GM12875 (cell line): ENCODE measurements at regions not wholly inside any gene's neighbourhood (a gene's known extent, or its start where the extent isn't known, plus 50 kb on each side); places are given as distances from the start of the nearest gene placed in this dataset.

Experiments used
- H3K4me3 ChIP-seq: one replicate; pipeline ENCODE4 v1.5.1; 2011; ENCODE audit warnings: low read depth, low read length, control low read depth
- CTCF ChIP-seq: IDR thresholded peaks from 2 replicates; pipeline ENCODE4 v1.5.1; 2011; ENCODE audit warnings: low read depth, mild to moderate bottlenecking, control low read depth, inconsistent platforms, low read length, moderate library complexity, borderline replicate concordance; ENCODE audit not compliant: insufficient read depth

DNA sequence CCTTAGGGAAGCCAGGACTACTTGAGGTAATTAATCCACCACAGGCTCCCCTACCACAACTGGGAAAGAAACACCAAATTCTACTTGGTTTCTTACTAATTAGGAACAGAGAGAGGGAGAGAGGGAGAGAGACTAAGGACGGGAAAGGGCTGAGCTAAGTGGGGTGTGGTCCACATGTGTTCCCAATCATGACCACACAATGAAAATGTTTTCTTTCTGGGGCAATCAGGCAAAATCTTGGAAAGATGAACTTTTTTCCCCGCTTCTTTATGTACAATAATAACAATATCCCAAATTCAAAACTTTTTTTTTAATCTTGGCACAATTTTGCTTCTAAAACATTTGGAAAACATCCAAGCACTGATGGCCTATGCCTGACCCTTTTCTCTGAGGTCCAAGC, 734.4 kb downstream of the MAFB start:
- TF ChIP-seq CTCF = no peak
- H3K4me3 ChIP-seq = no peak overlapping the region

DNA sequence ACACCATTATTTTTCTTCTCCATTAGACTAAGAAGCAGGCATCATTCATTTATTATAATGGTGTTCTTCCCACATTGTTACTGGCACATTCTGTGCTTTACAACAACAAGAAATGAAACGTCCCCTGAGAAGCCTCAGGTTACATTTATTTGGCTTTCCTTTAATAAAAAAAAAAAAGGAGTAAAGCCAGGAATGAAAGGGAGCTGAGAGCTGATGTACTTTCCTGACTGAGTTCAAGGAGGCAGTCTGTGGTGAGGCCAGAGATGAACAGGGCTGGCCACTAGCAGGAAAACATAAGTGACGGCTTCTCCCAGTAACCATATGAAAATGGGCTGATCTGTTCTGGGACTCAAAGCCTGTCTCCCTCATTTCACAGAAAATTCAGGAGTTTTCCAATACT, 742.1 kb downstream of the MAFB start:
- TF ChIP-seq CTCF = no peak
- no peak overlapping the region for H3K4me3 ChIP-seq

DNA sequence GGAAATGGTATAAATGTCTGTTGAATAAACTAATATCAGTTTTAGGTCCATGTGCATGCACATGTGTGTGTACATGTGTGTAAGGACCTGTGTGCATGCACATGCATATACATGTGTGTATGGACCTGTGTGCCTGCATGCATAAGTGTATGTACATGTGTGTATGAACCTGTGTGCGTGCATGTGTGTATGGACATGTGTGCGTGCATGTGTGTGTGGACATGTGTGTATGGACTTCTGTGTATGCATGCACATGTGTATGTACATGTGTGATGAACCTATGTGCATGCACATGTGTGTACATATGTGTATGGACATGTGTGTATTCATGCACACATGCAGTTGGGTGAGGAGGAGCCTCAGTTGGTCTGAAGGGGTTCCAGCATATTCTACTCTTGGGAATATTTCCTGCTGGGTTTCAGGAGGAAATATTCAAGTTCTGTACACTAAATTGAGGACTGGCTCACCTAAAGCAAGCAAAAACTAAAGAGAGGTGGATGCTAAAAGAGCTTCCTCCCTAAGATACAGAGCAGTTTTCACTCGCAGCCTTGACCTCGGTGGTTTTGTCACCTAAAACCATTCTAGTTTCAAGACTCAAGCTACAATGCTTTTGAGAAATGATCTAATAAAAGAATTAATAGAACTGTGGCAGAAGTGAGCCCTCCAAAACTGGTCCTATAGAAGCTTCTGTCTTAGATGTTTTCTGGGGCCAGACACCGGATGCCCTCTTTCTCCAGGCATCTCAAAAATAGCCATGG, 742.8 kb downstream of the MAFB start:
- no peak overlapping the region for H3K4me3 ChIP-seq

DNA sequence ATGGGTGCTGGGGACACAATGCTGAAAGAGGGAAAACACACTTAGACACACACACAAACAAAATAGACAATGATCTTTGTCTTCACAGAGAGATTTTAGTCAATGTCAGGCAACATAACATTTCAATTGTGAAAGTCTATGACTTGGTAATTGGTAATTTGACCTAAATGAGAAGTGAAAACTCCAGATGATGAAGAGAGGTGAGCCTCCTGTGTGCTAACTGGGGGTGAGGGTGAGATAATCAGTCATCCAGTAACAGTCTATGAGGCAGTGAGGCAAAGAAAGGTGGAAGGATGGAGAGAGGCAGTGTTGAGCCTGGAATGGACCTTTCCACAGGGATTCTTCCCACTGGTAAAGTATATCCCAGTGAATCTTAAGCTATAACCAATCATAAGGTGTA, 744.2 kb downstream of the MAFB start:
- TF ChIP-seq CTCF = no peak
- H3K4me3 ChIP-seq = no peak overlapping the region

More for the DNA sequence above, 742.8 kb downstream of the MAFB start:
- no peak for TF ChIP-seq CTCF

DNA sequence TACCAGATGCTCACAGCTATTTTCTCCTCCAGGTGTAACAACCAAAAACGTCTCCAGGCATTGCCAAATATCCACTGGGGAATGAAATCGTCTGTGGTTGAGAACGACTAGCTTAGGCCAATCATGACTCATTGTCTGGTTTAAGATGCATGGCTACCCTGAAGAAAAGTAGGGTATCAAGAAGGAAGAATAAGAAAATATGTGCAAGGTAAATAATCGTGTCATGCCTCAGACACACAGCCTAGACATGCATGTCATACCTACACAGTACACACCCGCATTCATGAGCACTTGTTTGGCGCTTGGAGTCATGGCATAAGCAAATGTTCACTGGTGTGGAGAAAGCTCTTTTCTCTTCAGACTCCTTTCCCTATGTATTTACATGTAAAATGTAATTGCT, 745.7 kb downstream of the MAFB start:
- TF ChIP-seq CTCF = no peak
- no peak overlapping the region for H3K4me3 ChIP-seq

DNA sequence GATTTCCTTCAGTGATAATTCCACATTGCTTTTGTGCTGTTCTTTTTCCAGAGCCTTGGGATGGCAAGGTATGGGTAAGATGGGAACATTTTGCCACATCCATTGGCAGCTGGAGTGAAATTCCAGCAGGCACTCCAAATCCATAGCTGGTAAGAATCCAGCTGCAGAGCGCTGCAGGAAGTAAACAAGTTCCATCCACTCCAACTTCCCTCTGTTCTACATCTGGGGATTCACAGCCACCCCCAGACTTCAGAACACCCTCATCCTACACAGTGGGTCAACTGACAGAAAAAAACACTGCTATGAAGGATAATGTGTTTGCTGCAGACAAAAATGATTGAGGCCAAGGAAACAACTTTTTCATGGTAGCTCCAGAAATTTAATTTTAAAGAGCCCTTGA, 747.8 kb downstream of the MAFB start:
- no peak overlapping the region for H3K4me3 ChIP-seq
- no peak for TF ChIP-seq CTCF

- no peak for TF ChIP-seq CTCF
These were observed 749.7 kb downstream of the MAFB start for GRCh38 chr20:39939241-39939865.

More at GRCh38 chr20:39939241-39939865, 749.7 kb downstream of the MAFB start:
- H3K4me3 ChIP-seq = no peak overlapping the region
